Fibroblast of lung (primary cell): ENCODE measurements at regions not wholly inside any gene's neighbourhood (a gene's known extent, or its start where the extent isn't known, plus 50 kb on each side); places are given as distances from the start of the nearest gene placed in this dataset.

Experiments
- DNase-seq, 2 donors: peaks; one replicate each; pipeline versions ENCODE4 v3.0.0 to v3.0.0-alpha.2; 2010; ENCODE audit warnings: low read depth in 2 of 2
- H2AFZ ChIP-seq: 2 replicates; pipeline ENCODE4 v1.5.1; 2012; ENCODE audit warnings: low read length, control low read depth, inconsistent platforms
- H3K27ac ChIP-seq: 2 replicates; pipeline ENCODE4 v1.5.1; 2011; ENCODE audit warnings: low read length, control low read depth; ENCODE audit not compliant: insufficient read depth
- H3K27me3 ChIP-seq: 2 replicates; pipeline ENCODE4 v1.5.1; 2011; ENCODE audit warnings: mild to moderate bottlenecking, low read length; ENCODE audit not compliant: control insufficient read depth, insufficient read depth
- H3K36me3 ChIP-seq: 2 replicates; pipeline ENCODE4 v1.5.1; 2011; ENCODE audit warnings: low read length; ENCODE audit not compliant: control insufficient read depth, insufficient read depth
- H3K4me1 ChIP-seq: 2 replicates; pipeline ENCODE4 v1.5.1; 2011; ENCODE audit warnings: low read length; ENCODE audit not compliant: control insufficient read depth, insufficient read depth; ENCODE audit errors: extremely low read depth
- H3K4me2 ChIP-seq: 2 replicates; pipeline ENCODE4 v1.5.1; 2011; ENCODE audit warnings: low read length, control low read depth; ENCODE audit not compliant: insufficient read depth; ENCODE audit errors: extremely low read depth
- H3K4me3 ChIP-seq, 4 experiments: fragments of 200-600 bp in 1 of 4; sonication (generic) in 1 of 4; replicated peaks in 1 of 4; 2 replicates each; pipeline ENCODE4 v1.5.1; 2011 to 2016; ENCODE audit warnings: low read length in 4 of 4, low read depth in 3 of 4, mild to moderate bottlenecking in 3 of 4, control low read depth in 2 of 4, inconsistent platforms in 1 of 4, mixed read lengths in 1 of 4; ENCODE audit not compliant: insufficient read depth in 1 of 4; ENCODE audit errors: control extremely low read depth in 1 of 4
- H3K79me2 ChIP-seq: 2 replicates; pipeline ENCODE4 v1.5.1; 2012; ENCODE audit warnings: mild to moderate bottlenecking, low read length, inconsistent platforms; ENCODE audit not compliant: control insufficient read depth, insufficient read depth
- H3K9ac ChIP-seq: 2 replicates; pipeline ENCODE4 v1.5.1; 2011; ENCODE audit warnings: mild to moderate bottlenecking, low read length, control low read depth; ENCODE audit not compliant: insufficient read depth
- H3K9me3 ChIP-seq: 2 replicates; pipeline ENCODE4 v1.5.1; 2012; ENCODE audit warnings: low read depth, low read length; ENCODE audit not compliant: control insufficient read depth, insufficient read depth
- H4K20me1 ChIP-seq: 2 replicates; pipeline ENCODE4 v1.5.1; 2011; ENCODE audit warnings: low read length; ENCODE audit not compliant: control insufficient read depth, insufficient read depth; ENCODE audit errors: extremely low read depth
- CTCF ChIP-seq, 2 donors: IDR thresholded peaks in 1 of 2; conservative IDR thresholded peaks in 1 of 2; 1 replicate in 1 of 2; 2 replicates in 1 of 2; pipeline ENCODE4 v1.5.1; 2011 to 2012; ENCODE audit warnings: low read length in 2 of 2, control low read depth in 1 of 2, inconsistent platforms in 1 of 2, low read depth in 1 of 2, mild to moderate bottlenecking in 1 of 2
- EZH2 ChIP-seq: IDR thresholded peaks from 2 replicates; pipeline ENCODE4 v1.5.1; 2012; ENCODE audit warnings: low read length, control low read depth, mild to moderate bottlenecking; ENCODE audit errors: missing control alignments

- Histone ChIP-seq H3K27ac (no peak overlapping the region), H3K9ac (no peak overlapping the region), H3K4me2 (no peak overlapping the region), H2AFZ (no peak overlapping the region), H3K79me2 (no peaks in the 10 kb centered on the region), H4K20me1 (no peaks in the 10 kb centered on the region), H3K4me1 (no peaks in the 10 kb centered on the region), H3K27me3 (no peaks in the 10 kb centered on the region), H3K9me3 (no peaks in the 10 kb centered on the region), H3K4me3 (no peak overlapping the region), H3K36me3 (no peaks in the 10 kb centered on the region)
- TF ChIP-seq EZH2: no peak
- TF ChIP-seq CTCF (conservative IDR thresholded peaks at IDR 0.05 in 1 of 2, IDR thresholded peaks at IDR 0.05 in 1 of 2; ENCODE audit: low read depth in 1 of 2, low read length in 2 of 2): peak; percentile 20 to 60
- DNase-seq: no peak
Measured at GRCh38 chr20:60851826-60852704, 400.0 kb upstream of the CDH4 start.

GRCh38 chr20:60857708-60858107 lies 394.4 kb upstream of the CDH4 start:
- Histone ChIP-seq H3K79me2 (no peaks in the 10 kb centered on the region), H3K4me1 (peaks cover 3% of the 10 kb centered on the region), H3K9me3 (no peaks in the 10 kb centered on the region), H3K27me3 (no peaks in the 10 kb centered on the region), H2AFZ (no peak overlapping the region), H3K36me3 (no peaks in the 10 kb centered on the region), H3K4me2 (no peak overlapping the region), H4K20me1 (no peaks in the 10 kb centered on the region), H3K4me3 (no peak overlapping the region), H3K9ac (no peak overlapping the region), H3K27ac (peak overlapping the region; percentile 34)
- DNase-seq: peak; percentile 66 to 81
- no peak for TF ChIP-seq EZH2
- no peak for TF ChIP-seq CTCF (conservative IDR thresholded peaks at IDR 0.05 in 1 of 2, IDR thresholded peaks at IDR 0.05 in 1 of 2; ENCODE audit: low read depth in 1 of 2, low read length in 2 of 2)

- peak; percentile 13 to 50 for DNase-seq
- H3K9me3 ChIP-seq: no peaks in the 10 kb centered on the region
- H3K27ac ChIP-seq: no peak overlapping the region
- no peaks in the 10 kb centered on the region for H4K20me1 ChIP-seq
- H3K4me3 ChIP-seq: no peak overlapping the region
- TF ChIP-seq EZH2 (no peak), CTCF (conservative IDR thresholded peaks at IDR 0.05 in 1 of 2, IDR thresholded peaks at IDR 0.05 in 1 of 2; ENCODE audit: low read depth in 1 of 2, low read length in 2 of 2) (no peak)
- no peak overlapping the region for H3K4me2 ChIP-seq
- H3K27me3 ChIP-seq: no peaks in the 10 kb centered on the region
- H3K4me1 ChIP-seq: peaks cover 3% of the 10 kb centered on the region
- H3K36me3 ChIP-seq: no peaks in the 10 kb centered on the region
- H2AFZ ChIP-seq: no peak overlapping the region
- no peaks in the 10 kb centered on the region for H3K79me2 ChIP-seq
- H3K9ac ChIP-seq: no peak overlapping the region
Measured at GRCh38 chr20:60862601-60863000, 389.5 kb upstream of the CDH4 start.
